ENCODE measurements at regions not wholly inside any gene's neighbourhood (a gene's known extent, or its start where the extent isn't known, plus 50 kb on each side); places are given as distances from the start of the nearest gene placed in this dataset.

DNA sequence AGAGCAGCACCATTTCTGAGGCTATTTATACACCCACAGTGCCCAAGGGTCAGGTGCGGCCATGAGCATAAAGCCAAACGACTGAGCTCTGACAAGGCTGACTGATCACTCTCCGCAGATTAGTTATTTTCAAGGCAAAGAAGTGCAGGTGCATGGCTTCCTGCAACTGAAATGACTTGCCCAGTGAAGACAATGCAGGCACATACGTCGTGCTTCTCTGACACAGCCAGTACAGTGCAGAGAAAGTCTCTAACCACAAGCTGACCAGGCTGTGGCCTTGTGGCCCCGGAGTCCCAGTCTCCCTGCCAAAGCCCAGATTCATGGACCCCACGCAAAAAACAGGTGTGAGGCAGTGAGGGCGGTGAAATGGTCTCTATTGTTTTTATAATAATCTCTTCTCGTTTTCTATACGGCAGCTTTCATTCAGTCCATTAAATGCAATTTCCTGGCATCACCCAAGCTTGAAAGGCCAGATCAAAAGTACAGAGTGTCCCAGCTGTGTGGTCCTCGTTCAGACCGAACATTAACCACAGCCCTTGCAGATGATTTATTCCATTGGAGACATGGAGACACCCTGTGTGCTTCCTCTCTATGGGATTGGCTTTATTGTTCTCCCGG lies 447.0 kb upstream of the ID2 start:
- peaks cover 32 to 33% of the 10 kb centered on the region in 2 experiments for H3K4me1 ChIP-seq (ENCODE audit: control insufficient read depth in 1 of 2, insufficient read depth in 1 of 2, low read depth in 1 of 2, low read length in 1 of 2)
- H3K9me3 ChIP-seq: no peaks in the 10 kb centered on the region
- no peaks in the 10 kb centered on the region for H3K27me3 ChIP-seq
- H3K27ac ChIP-seq: peak overlapping the region; percentile 46
- TF ChIP-seq, protein P1, sequence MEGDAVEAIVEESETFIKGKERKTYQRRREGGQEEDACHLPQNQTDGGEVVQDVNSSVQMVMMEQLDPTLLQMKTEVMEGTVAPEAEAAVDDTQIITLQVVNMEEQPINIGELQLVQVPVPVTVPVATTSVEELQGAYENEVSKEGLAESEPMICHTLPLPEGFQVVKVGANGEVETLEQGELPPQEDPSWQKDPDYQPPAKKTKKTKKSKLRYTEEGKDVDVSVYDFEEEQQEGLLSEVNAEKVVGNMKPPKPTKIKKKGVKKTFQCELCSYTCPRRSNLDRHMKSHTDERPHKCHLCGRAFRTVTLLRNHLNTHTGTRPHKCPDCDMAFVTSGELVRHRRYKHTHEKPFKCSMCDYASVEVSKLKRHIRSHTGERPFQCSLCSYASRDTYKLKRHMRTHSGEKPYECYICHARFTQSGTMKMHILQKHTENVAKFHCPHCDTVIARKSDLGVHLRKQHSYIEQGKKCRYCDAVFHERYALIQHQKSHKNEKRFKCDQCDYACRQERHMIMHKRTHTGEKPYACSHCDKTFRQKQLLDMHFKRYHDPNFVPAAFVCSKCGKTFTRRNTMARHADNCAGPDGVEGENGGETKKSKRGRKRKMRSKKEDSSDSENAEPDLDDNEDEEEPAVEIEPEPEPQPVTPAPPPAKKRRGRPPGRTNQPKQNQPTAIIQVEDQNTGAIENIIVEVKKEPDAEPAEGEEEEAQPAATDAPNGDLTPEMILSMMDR (IDR thresholded peaks at IDR 0.05): no peak
- H3K36me3 ChIP-seq: no peaks in the 10 kb centered on the region
- no peak overlapping the region for H3K4me3 ChIP-seq (ENCODE audit: low read depth in 1 of 2, low read length in 1 of 2)

DNA sequence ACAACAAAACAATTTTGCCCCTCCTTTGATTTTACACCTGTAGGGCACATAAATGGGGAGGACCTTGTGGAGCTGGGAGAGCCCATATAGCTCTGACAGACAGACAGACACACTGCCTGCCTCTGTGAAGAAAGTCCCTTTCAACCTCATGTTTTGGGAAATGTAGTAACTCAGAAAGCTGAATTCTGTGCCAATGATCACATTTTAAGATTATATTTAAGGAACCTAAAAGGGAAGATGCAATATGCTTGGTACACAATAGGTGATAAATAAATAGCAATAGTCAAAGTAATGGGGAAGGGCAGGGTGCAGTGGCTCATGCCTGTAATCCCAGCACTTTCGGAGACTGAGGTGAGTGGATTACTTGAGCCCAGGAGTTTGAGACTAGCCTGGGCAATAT lies 446.4 kb upstream of the ID2 start:
- TF ChIP-seq, protein P1 (IDR thresholded peaks at IDR 0.05): no peak
- Histone ChIP-seq H3K9me3 (no peaks in the 10 kb centered on the region), H3K27ac (no peak overlapping the region), H3K4me3 (ENCODE audit: low read depth in 1 of 2, low read length in 1 of 2) (no peak overlapping the region), H3K36me3 (no peaks in the 10 kb centered on the region), H3K27me3 (no peaks in the 10 kb centered on the region), H3K4me1 (ENCODE audit: control insufficient read depth in 1 of 2, insufficient read depth in 1 of 2, low read depth in 1 of 2, low read length in 1 of 2) (peaks cover 31 to 32% of the 10 kb centered on the region in 2 experiments)

DNA sequence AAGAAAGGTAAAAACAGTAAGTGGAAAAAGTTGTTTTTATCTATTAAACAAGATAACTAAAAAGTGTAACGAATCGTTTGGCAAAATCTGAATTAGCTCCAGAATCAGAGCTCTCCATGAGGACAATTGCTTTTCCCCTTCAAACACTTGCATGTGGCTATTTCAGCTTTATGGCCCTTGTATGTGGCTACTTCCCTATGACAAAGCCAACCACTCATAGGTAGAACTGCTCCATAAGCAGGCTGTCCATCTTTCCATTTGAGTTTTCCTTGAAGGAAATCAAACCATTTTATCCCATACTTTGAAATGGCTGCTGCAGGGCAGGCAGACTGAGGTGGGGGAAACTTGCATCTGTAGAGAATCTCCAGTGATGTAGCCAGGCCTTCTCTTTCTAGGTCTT lies 445.5 kb upstream of the ID2 start:
- Histone ChIP-seq H3K27me3 (no peaks in the 10 kb centered on the region), H3K36me3 (no peaks in the 10 kb centered on the region), H3K4me1 (ENCODE audit: control insufficient read depth in 1 of 2, insufficient read depth in 1 of 2, low read depth in 1 of 2, low read length in 1 of 2) (peaks cover 29 to 32% of the 10 kb centered on the region in 2 experiments), H3K27ac (no peak overlapping the region), H3K9me3 (no peaks in the 10 kb centered on the region), H3K4me3 (ENCODE audit: low read depth in 1 of 2, low read length in 1 of 2) (no peak overlapping the region)
- TF ChIP-seq, protein P1 (IDR thresholded peaks at IDR 0.05): no peak

DNA sequence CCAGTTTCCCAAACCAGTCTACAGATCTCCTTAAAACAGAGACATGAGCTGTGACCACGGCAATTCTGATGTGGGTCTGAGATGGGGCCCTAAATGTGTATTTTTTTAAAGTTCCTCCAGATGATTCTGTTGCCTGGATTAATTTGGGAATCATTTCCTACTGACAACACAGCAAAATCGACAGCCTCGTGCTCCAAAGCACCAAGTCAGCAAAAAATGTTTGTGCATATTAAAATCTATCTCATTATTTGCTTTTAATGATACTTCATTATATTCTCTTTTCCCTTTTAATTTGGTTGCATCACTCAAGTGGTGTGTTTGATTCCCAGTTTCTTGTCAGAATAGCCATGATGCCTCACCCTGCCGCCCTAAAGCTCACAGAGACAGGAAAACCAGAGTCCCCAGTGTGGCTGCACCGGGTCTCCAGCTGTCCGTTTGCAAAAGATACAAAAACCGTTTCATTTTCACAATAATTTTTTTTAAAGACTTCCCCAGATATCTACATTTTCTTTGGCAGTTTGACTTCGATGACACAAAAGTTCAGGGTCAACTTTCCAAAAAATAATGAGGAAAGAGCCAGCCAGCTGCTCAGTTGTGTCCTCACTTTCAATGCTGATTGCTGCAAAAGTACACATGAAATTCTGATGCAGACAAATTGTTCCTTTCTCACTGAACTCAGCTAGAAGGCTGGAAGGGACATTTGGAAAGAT lies 443.2 kb upstream of the ID2 start:
- TF ChIP-seq, protein P1 (IDR thresholded peaks at IDR 0.05): no peak
- no peak overlapping the region for H3K27ac ChIP-seq

DNA sequence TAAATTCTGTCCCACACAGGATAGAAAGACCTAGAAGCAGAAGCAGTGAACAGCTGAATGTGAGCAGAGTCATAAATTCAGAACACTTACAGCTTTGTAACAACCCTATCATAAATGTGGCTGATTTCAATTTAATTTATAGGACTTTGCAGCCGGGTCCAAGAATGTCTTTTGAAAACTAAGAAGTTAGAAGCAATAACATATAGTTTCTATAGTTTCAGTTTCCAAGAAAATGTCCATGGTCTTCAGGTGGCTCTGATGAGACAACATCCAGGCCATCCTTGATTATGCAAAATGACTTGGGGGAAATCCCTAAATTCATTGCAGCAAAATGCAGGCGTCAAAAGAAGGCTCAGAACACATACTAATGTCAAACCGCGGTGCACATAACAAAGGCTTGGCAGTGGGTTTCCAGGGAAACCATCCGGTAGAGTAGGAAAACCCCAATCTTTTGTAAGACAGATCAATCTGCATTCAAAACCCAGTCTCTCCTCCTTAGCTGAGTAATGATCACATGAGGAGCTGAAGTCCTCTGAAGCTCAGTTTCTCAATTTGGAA lies 442.2 kb upstream of the ID2 start:
- H3K27ac ChIP-seq: no peak overlapping the region
- H3K4me1 ChIP-seq (ENCODE audit: control insufficient read depth in 1 of 2, insufficient read depth in 1 of 2, low read depth in 1 of 2, low read length in 1 of 2): peaks cover 20 to 29% of the 10 kb centered on the region in 2 experiments
- TF ChIP-seq, protein P1 (IDR thresholded peaks at IDR 0.05): no peak
- no peaks in the 10 kb centered on the region for H3K27me3 ChIP-seq
- no peaks in the 10 kb centered on the region for H3K36me3 ChIP-seq
- no peaks in the 10 kb centered on the region for H3K9me3 ChIP-seq
- H3K4me3 ChIP-seq (ENCODE audit: low read depth in 1 of 2, low read length in 1 of 2): no peak overlapping the region

More for the DNA sequence above, 443.2 kb upstream of the ID2 start:
- no peak overlapping the region for H3K4me3 ChIP-seq (ENCODE audit: low read depth in 1 of 2, low read length in 1 of 2)
- H3K27me3 ChIP-seq: no peaks in the 10 kb centered on the region
- H3K9me3 ChIP-seq: no peaks in the 10 kb centered on the region
- H3K4me1 ChIP-seq (ENCODE audit: control insufficient read depth in 1 of 2, insufficient read depth in 1 of 2, low read depth in 1 of 2, low read length in 1 of 2): peaks cover 25 to 30% of the 10 kb centered on the region in 2 experiments
- H3K36me3 ChIP-seq: no peaks in the 10 kb centered on the region
